ENCODE measurements at regions not wholly inside any gene's neighbourhood (a gene's known extent, or its start where the extent isn't known, plus 50 kb on each side); places are given as distances from the start of the nearest gene placed in this dataset.
"Not testable (repeated sequence)": the region's sequence is repeated elsewhere in the genome, so short reads cannot be mapped to it uniquely, and the experiment has no call there.

GRCh38 chr4:38279650-38280322 lies 319.6 kb downstream of the PTTG2 start:
- DNase-seq (ENCODE audit: low spot score), result no peak

- DNase-seq (ENCODE audit: low spot score), result no peak
These were observed 320.1 kb downstream of the PTTG2 start for GRCh38 chr4:38280323-38280706.

GRCh38 chr4:38281371-38282071 lies 321.3 kb downstream of the PTTG2 start:
- DNase-seq (ENCODE audit: low spot score), result no peak

GRCh38 chr4:38283724-38284123 lies 323.5 kb downstream of the PTTG2 start:
- DNase-seq (ENCODE audit: low spot score), result no peak

- no peak for DNase-seq (ENCODE audit: low spot score)
These were observed 324.3 kb downstream of the PTTG2 start for GRCh38 chr4:38284294-38285030.

GRCh38 chr4:38287101-38287851 lies 327.1 kb downstream of the PTTG2 start:
- DNase-seq (ENCODE audit: low spot score), result no peak

- DNase-seq (ENCODE audit: low spot score), result no peak
These were observed 329.4 kb downstream of the PTTG2 start for GRCh38 chr4:38289553-38289952.

- DNase-seq (ENCODE audit: low spot score), result no peak
These were observed 330.2 kb downstream of the PTTG2 start for GRCh38 chr4:38290366-38290765.

GRCh38 chr4:38290914-38291313 lies 330.7 kb downstream of the PTTG2 start:
- DNase-seq (ENCODE audit: low spot score), result no peak

- no peak for DNase-seq (ENCODE audit: low spot score)
These were observed 332.3 kb downstream of the PTTG2 start for GRCh38 chr4:38292529-38292928.

GRCh38 chr4:38294238-38294637 lies 334.0 kb downstream of the PTTG2 start:
- DNase-seq (ENCODE audit: low spot score), result no peak

GRCh38 chr4:38297061-38297460 lies 336.9 kb downstream of the PTTG2 start:
- DNase-seq (ENCODE audit: low spot score), result no peak

- DNase-seq (ENCODE audit: low spot score), result no peak
These were observed 338.9 kb downstream of the PTTG2 start for GRCh38 chr4:38298868-38299713.

GRCh38 chr4:38302910-38303309 lies 342.7 kb downstream of the PTTG2 start:
- DNase-seq (ENCODE audit: low spot score), result no peak

- not testable (repeated sequence) for DNase-seq (ENCODE audit: low spot score)
These were observed 344.3 kb downstream of the PTTG2 start for GRCh38 chr4:38304460-38304859.

- no peak for DNase-seq (ENCODE audit: low spot score)
These were observed 346.4 kb downstream of the PTTG2 start for GRCh38 chr4:38306482-38307071.

- DNase-seq (ENCODE audit: low spot score), result no peak
These were observed 348.6 kb downstream of the PTTG2 start for GRCh38 chr4:38308728-38309311.

GRCh38 chr4:38309471-38309870 lies 349.3 kb downstream of the PTTG2 start:
- no peak for DNase-seq (ENCODE audit: low spot score)

GRCh38 chr4:38310446-38311043 lies 350.3 kb downstream of the PTTG2 start:
- no peak for DNase-seq (ENCODE audit: low spot score)

GRCh38 chr4:38311495-38312126 lies 351.4 kb downstream of the PTTG2 start:
- DNase-seq (ENCODE audit: low spot score), result no peak
